Right atrium auricular region (tissue), 2 donors: ENCODE measurements at regions not wholly inside any gene's neighbourhood (a gene's known extent, or its start where the extent isn't known, plus 50 kb on each side); places are given as distances from the start of the nearest gene placed in this dataset.

Experiments
- DNase-seq: peaks from one replicate; pipeline ENCODE4 v3.0.0-alpha.2; 2019; ENCODE audit warnings: low spot score
- H3K27ac ChIP-seq, 2 donors: fragments of 200-600 bp; sonication (generic); 1 replicate in 1 of 2; 2 replicates in 1 of 2; pipeline ENCODE4 v1.5.1; 2016 to 2019
- H3K27me3 ChIP-seq, 2 donors: fragments of 200-600 bp; sonication (generic); one replicate each; pipeline versions ENCODE4 v1.5.1 to v1.6.0; 2017 to 2019
- H3K36me3 ChIP-seq: fragments of 200-600 bp; sonication (generic); one replicate; pipeline ENCODE4 v1.5.1; 2016
- H3K4me1 ChIP-seq, 2 donors: fragments of 200-600 bp; sonication (generic); one replicate each; pipeline versions ENCODE4 v1.5.1 to v1.6.0; 2017 to 2019
- H3K4me3 ChIP-seq, 2 donors: fragments of 200-600 bp; sonication (generic); 1 replicate in 1 of 2; 2 replicates in 1 of 2; pipeline ENCODE4 v1.5.1; 2017 to 2019; ENCODE audit warnings: mild to moderate bottlenecking in 1 of 2, moderate library complexity in 1 of 2
- H3K9me3 ChIP-seq, 2 donors: fragments of 200-600 bp; sonication (generic); one replicate each; pipeline ENCODE4 v1.5.1; 2019
- CTCF ChIP-seq, 2 donors: fragments of 200-600 bp; sonication (generic); IDR thresholded peaks; one replicate each; pipeline ENCODE4 v1.5.1; 2019; ENCODE audit warnings: antibody characterized with exemption in 2 of 2

DNA sequence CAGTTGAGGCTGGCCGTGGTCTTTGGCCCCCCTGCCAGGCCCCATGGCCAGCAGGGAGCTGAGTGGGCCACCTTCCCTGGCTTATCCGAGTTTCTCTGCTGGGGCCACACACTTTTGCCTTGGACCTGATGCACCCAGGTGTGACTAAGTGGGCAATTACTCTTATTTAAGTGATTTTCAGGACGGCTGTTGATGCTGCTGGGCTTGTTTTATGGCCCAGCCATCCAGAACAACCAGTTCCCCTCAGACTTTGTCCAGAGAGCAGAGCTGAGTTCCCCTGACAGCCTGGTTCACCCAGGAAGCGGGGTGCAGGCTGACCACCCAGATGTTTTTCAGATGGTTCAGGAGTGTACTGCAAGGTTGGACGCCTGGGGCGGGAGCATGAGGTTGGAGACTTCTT lies 68.8 kb downstream of the GLI2 start:
- no peak for DNase-seq
- no peak overlapping the region for H3K27ac ChIP-seq
- no peaks in the 10 kb centered on the region for H3K4me1 ChIP-seq

DNA sequence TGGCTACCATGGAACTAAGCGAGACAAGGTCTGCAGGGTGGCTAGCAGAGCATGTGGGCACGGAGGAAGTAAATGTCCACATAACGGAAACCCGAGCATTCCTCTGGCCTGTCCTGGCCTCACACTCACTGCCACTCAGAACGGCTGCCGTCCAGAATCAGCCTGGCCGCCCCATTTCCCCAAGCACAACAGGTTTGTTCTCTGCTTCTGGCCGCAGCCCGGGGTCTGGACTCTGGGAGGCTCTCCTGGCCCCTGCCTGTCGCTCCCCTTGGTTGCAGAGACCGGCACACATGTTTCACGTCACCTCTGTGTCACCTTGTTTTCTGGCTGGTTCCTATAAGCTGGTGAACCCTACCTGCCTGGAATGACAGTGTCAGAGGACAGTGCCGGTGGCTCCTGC lies 69.3 kb downstream of the GLI2 start:
- DNase-seq, result no peak
- TF ChIP-seq CTCF (IDR thresholded peaks at IDR 0.05), result no peak
- Histone ChIP-seq H3K9me3 (no peaks in the 10 kb centered on the region), H3K27ac (no peak overlapping the region), H3K4me3 (no peak overlapping the region), H3K27me3 (no peaks in the 10 kb centered on the region), H3K36me3 (no peaks in the 10 kb centered on the region), H3K4me1 (no peaks in the 10 kb centered on the region)

More for the DNA sequence above, 68.8 kb downstream of the GLI2 start:
- Histone ChIP-seq H3K36me3 (no peaks in the 10 kb centered on the region), H3K9me3 (no peaks in the 10 kb centered on the region), H3K4me3 (no peak overlapping the region), H3K27me3 (no peaks in the 10 kb centered on the region)
- TF ChIP-seq CTCF (IDR thresholded peaks at IDR 0.05), result no peak

- no peaks in the 10 kb centered on the region for H3K4me1 ChIP-seq
- DNase-seq, result no peak
- no peaks in the 10 kb centered on the region for H3K27me3 ChIP-seq
- H3K9me3 ChIP-seq, result no peaks in the 10 kb centered on the region
- H3K4me3 ChIP-seq, result no peak overlapping the region
- no peaks in the 10 kb centered on the region for H3K36me3 ChIP-seq
- H3K27ac ChIP-seq, result no peak overlapping the region
- no peak for TF ChIP-seq CTCF (IDR thresholded peaks at IDR 0.05)
These were observed 69.9 kb downstream of the GLI2 start for GRCh38 chr2:120805602-120806001.

DNA sequence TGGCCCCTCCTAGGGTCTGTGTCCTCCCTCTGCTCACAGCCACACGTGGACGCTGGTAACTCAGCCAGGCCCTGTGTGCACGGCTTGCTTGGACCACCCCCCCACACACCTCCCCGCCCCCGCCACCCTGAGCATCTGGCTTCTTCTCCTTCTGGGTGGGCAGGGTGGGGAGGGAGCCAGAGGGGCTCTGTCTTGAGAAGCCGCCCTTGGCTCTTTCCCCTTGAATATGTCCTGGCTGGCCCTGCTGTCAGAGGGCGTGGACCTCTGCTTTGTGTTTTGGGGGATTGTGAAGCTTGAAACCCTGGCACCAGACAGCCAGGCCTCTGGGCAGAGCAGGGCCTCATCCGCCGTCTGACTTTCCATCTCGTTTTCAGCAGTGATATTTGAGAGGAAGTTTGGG lies 72.1 kb downstream of the GLI2 start:
- Histone ChIP-seq H3K4me3 (no peak overlapping the region), H3K36me3 (no peaks in the 10 kb centered on the region), H3K27ac (no peak overlapping the region), H3K4me1 (no peaks in the 10 kb centered on the region), H3K27me3 (no peaks in the 10 kb centered on the region), H3K9me3 (no peaks in the 10 kb centered on the region)
- TF ChIP-seq CTCF (IDR thresholded peaks at IDR 0.05), result no peak
- DNase-seq, result no peak

GRCh38 chr2:120809151-120809550 lies 73.5 kb downstream of the GLI2 start:
- Histone ChIP-seq H3K9me3 (no peaks in the 10 kb centered on the region), H3K27ac (no peak overlapping the region), H3K4me1 (no peaks in the 10 kb centered on the region), H3K36me3 (no peaks in the 10 kb centered on the region), H3K4me3 (no peak overlapping the region), H3K27me3 (no peaks in the 10 kb centered on the region)
- TF ChIP-seq CTCF (IDR thresholded peaks at IDR 0.05), result no peak
- no peak for DNase-seq

DNA sequence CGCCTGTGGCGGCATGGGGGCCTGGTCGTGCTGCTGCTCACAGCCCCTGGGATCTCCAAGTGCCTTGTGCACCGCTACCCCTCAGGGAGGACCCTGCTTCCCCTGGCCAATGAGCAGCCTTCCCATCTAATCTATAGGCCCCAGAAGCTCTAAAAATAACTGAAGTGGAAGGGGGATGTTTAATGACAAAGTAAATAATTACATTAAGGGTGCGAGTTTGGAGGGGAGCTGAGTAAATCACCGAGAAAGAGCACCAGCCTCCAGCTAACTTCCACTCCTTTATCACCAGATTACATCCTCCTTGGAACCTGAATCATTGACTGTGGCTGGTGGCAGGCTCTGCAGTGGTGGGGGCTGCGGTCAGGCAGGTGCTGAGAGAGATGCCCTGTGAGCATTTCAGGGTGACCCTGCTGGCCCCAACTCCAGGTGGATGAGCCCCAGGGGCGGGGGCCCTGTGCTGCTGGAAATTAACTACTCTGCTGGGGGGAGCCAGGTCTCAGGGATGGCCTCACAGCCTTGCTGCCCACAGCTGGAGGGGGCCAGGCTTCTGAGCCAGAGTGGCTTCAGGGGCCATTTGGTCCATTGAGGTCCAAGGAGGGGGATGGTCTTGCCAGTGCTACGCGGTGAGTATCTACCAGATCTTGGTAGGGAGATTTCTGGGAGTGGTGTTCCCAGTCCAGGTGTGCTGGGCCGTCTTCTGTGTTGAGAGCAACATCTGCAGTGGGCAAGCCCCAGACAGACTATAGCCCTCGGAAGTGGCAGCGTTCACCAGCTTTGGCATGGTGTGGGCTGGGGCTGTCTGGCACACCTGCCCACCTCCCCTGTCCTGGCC lies 74.2 kb downstream of the GLI2 start:
- no peak overlapping the region for H3K4me3 ChIP-seq
- H3K36me3 ChIP-seq, result no peaks in the 10 kb centered on the region
- H3K27ac ChIP-seq, result no peak overlapping the region
- H3K27me3 ChIP-seq, result no peaks in the 10 kb centered on the region
- no peak for TF ChIP-seq CTCF (IDR thresholded peaks at IDR 0.05)
- no peak for DNase-seq
- no peaks in the 10 kb centered on the region for H3K9me3 ChIP-seq
- H3K4me1 ChIP-seq, result no peaks in the 10 kb centered on the region
